ENCODE measurements at regions not wholly inside any gene's neighbourhood (a gene's known extent, or its start where the extent isn't known, plus 50 kb on each side); places are given as distances from the start of the nearest gene placed in this dataset.

- ChIA-PET CTCF (no interaction called here), RAD21 (ENCODE audit: low non-redundant PET in 1 of 2, low total read pairs in 2 of 2, uncharacterized antibody in 2 of 2, unreplicated experiment in 2 of 2) (no interaction called here)
Measured at GRCh38 chr3:165451371-165452070, 255.3 kb upstream of the SLITRK3 start.

More at GRCh38 chr3:165451371-165452070, 255.3 kb upstream of the SLITRK3 start:
- H3K9ac ChIP-seq (ENCODE audit: low read length) = no peak overlapping the region
- H3K4me3 ChIP-seq (replicated peaks in 1 of 2; ENCODE audit: low read depth in 1 of 2, low read length in 2 of 2) = no peak overlapping the region
- H2AFZ ChIP-seq (ENCODE audit: low read depth, low read length, poor library complexity, severe bottlenecking) = no peak overlapping the region
- no peak for ATAC-seq
- H4K20me1 ChIP-seq (ENCODE audit: insufficient read depth) = no peaks in the 10 kb centered on the region; the same call in 1 of the 2 replicates
- no peak overlapping the region for H3K4me2 ChIP-seq (ENCODE audit: low read length)
- H3K79me2 ChIP-seq (ENCODE audit: insufficient read depth, low read length) = no peaks in the 10 kb centered on the region
- DNase-seq (ENCODE audit: low read depth, low spot score) = no peak
- TF ChIP-seq CBX3 (IDR thresholded peaks at IDR 0.05; ENCODE audit: low read depth) = no peak
- TF ChIP-seq ATF3 (IDR thresholded peaks at IDR 0.05) = no peak
- TF ChIP-seq FOSL1 (IDR thresholded peaks at IDR 0.05; ENCODE audit: low read depth) = no peak
- no peak for TF ChIP-seq ZBTB33 (IDR thresholded peaks at IDR 0.05; ENCODE audit: extremely low read depth, insufficient replicate concordance, low read length)
- no peak for TF ChIP-seq POLR2AphosphoS5 (IDR thresholded peaks at IDR 0.05; ENCODE audit: low read depth, low read length)
- TF ChIP-seq MAX (IDR thresholded peaks at IDR 0.05) = no peak
- no peak for TF ChIP-seq SIN3A (IDR thresholded peaks at IDR 0.05; ENCODE audit: low read depth)
- TF ChIP-seq RAD21 (IDR thresholded peaks at IDR 0.05; ENCODE audit: low read depth) = no peak
- TF ChIP-seq ZFX (IDR thresholded peaks at IDR 0.05) = no peak
- no peak for TF ChIP-seq CTCF (IDR thresholded peaks at IDR 0.05 in 2 of 3, conservative IDR thresholded peaks at IDR 0.05 in 1 of 3; ENCODE audit: borderline replicate concordance in 1 of 3, insufficient read depth in 1 of 3, low read depth in 2 of 3, low read length in 2 of 3)
- TF ChIP-seq CEBPB (IDR thresholded peaks at IDR 0.05; ENCODE audit: low read depth) = no peak
- no peak for TF ChIP-seq POLR2A (IDR thresholded peaks at IDR 0.05; ENCODE audit: borderline replicate concordance, extremely low read depth, insufficient read depth, insufficient read length)
- no peak for TF ChIP-seq ZNF274 (IDR thresholded peaks at IDR 0.05; ENCODE audit: low read depth, low read length)
- TF ChIP-seq REST (IDR thresholded peaks at IDR 0.05; ENCODE audit: low read depth) = no peak
- TF ChIP-seq EZH2 (IDR thresholded peaks at IDR 0.05) = no peak
- TF ChIP-seq YY1 (IDR thresholded peaks at IDR 0.05; ENCODE audit: extremely low read depth, insufficient replicate concordance, low read depth, low read length) = no peak
- TF ChIP-seq EZH2phosphoT487 (IDR thresholded peaks at IDR 0.05; ENCODE audit: borderline replicate concordance) = no peak
- no peaks in the 10 kb centered on the region; the same call in 1 of the 2 replicates for H3K9me2 ChIP-seq (ENCODE audit: insufficient read depth)
- H3K36me3 ChIP-seq (ENCODE audit: control insufficient read depth in 1 of 2, insufficient read depth in 2 of 2, low read length in 2 of 2) = no peaks in the 10 kb centered on the region
- H3K27me3 ChIP-seq (ENCODE audit: insufficient read depth, low read length) = no peaks in the 10 kb centered on the region
- H3K27ac ChIP-seq (ENCODE audit: low read depth, low read length) = no peak overlapping the region
- intact Hi-C loops (cut with micrococcal nuclease) = no loop called here
- H3K4me1 ChIP-seq (ENCODE audit: control insufficient read depth in 1 of 2, insufficient read depth in 2 of 2, low read length in 2 of 2) = no peaks in the 10 kb centered on the region
- BruUV-seq (replicated peaks) = no TSS peak
- no peaks in the 10 kb centered on the region for H3K9me3 ChIP-seq (ENCODE audit: control insufficient read depth in 1 of 2, insufficient read depth in 1 of 2, low read depth in 1 of 2, low read length in 2 of 2)
- POLR2A ChIA-PET = no interaction called here
